SK-N-SH treated with all-trans-retinoic acid at 6 μM for 48 hours (cell line): ENCODE measurements at regions not wholly inside any gene's neighbourhood (a gene's known extent, or its start where the extent isn't known, plus 50 kb on each side); places are given as distances from the start of the nearest gene placed in this dataset.

Experiments used
- ARNTL ChIP-seq: fragments of 450-650 bp; formaldehyde crosslinking; IDR thresholded peaks from 2 replicates; pipeline ENCODE4 v1.5.0; 2020; ENCODE audit warnings: low read depth, mild to moderate bottlenecking, moderate library complexity, borderline replicate concordance
- BACH2 ChIP-seq: fragments of 250-450 bp; sonication (Bioruptor Pico); IDR thresholded peaks from 2 replicates; pipeline ENCODE4 v1.9.0; 2021; ENCODE audit warnings: mild to moderate bottlenecking, borderline replicate concordance
- CSRNP3 ChIP-seq: fragments of 250-450 bp; sonication (Bioruptor Pico); IDR thresholded peaks from 2 replicates; pipeline ENCODE4 v1.5.1; 2021; ENCODE audit warnings: mild to moderate bottlenecking, moderate library complexity
- GLIS3 ChIP-seq: fragments of 250-450 bp; sonication (Bioruptor Pico); IDR thresholded peaks from 2 replicates; pipeline ENCODE4 v1.5.0; 2020; ENCODE audit warnings: mild to moderate bottlenecking, moderate library complexity
- PATZ1 ChIP-seq: fragments of 250-450 bp; sonication (Bioruptor Pico); IDR thresholded peaks from 2 replicates; pipeline ENCODE4 v1.8.0; 2020; ENCODE audit warnings: mild to moderate bottlenecking, moderate library complexity, borderline replicate concordance
- POU6F1 ChIP-seq: fragments of 250-450 bp; sonication (Bioruptor Pico); IDR thresholded peaks from 2 replicates; pipeline ENCODE4 v1.8.0; 2021; ENCODE audit warnings: low read depth, mild to moderate bottlenecking, moderate library complexity, borderline replicate concordance
- PPARA ChIP-seq: fragments of 250-450 bp; sonication (Bioruptor Pico); IDR thresholded peaks from 2 replicates; pipeline ENCODE4 v1.5.0; 2020; ENCODE audit warnings: mild to moderate bottlenecking, borderline replicate concordance
- RARB ChIP-seq: fragments of 250-450 bp; sonication (Bioruptor Pico); IDR thresholded peaks from 2 replicates; pipeline ENCODE4 v1.8.0; 2021; ENCODE audit warnings: mild to moderate bottlenecking, moderate library complexity
- TOX ChIP-seq: fragments of 250-450 bp; sonication (Bioruptor Pico); IDR thresholded peaks from 2 replicates; pipeline ENCODE4 v1.8.0; 2021; ENCODE audit warnings: mild to moderate bottlenecking, moderate library complexity, borderline replicate concordance
- ZFP30 ChIP-seq: fragments of 450-650 bp; formaldehyde crosslinking; IDR thresholded peaks from 2 replicates; pipeline ENCODE4 v1.5.0; 2022; ENCODE audit warnings: mild to moderate bottlenecking, moderate library complexity
- ZNF565 ChIP-seq: fragments of 450-650 bp; formaldehyde crosslinking; conservative IDR thresholded peaks from 2 replicates; pipeline ENCODE4 v1.5.0; 2020; ENCODE audit warnings: low read depth, mild to moderate bottlenecking, moderate library complexity

DNA sequence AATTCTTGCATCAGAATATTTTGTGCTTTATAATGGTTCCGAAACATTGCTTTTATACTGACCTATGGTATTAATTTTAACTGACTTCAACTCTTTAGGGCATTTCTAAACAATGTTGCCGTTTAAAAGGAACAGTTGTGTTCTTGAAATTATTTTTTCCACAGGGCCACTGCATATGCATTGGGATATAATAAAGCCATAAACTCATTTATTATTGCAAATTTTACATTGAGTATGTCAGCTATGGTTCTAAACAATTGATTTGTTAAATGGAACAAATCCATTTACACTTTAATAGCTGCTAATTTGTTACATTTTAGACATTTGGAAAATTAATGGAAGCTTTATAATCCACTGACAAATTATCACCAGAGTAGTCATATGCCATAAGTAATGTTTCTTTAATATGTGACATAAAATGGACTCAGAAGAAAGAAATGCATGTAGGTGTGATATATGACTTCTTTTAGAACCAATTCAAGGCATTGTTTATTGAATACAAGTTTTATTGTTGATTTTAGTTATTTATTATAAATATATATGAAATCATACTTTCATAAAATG, 553.3 kb downstream of the TLL1 start:
- no peak for TF ChIP-seq GLIS3 (CRISPR knock-in tag)
- no peak for TF ChIP-seq CSRNP3 (CRISPR knock-in tag)
- TF ChIP-seq ZFP30 (CRISPR knock-in tag), result no peak
- no peak for TF ChIP-seq TOX (CRISPR knock-in tag)
- no peak for TF ChIP-seq PPARA
- no peak for TF ChIP-seq ARNTL (CRISPR knock-in tag)
- no peak for TF ChIP-seq BACH2 (CRISPR knock-in tag)
- TF ChIP-seq PATZ1, result no peak
- TF ChIP-seq POU6F1, result no peak
- TF ChIP-seq RARB (CRISPR knock-in tag), result no peak
- TF ChIP-seq ZNF565 (CRISPR knock-in tag), result no peak
